K562 (cell line): ENCODE measurements at regions not wholly inside any gene's neighbourhood (a gene's known extent, or its start where the extent isn't known, plus 50 kb on each side); places are given as distances from the start of the nearest gene placed in this dataset.

Source experiments
- ATAC-seq: fragments of 200-7000 bp; cut with Tn5 transposase; 3 replicates; pipeline ENCODE4 v1.9.1; 2020; ENCODE audit warnings: moderate library complexity
- BruUV-seq: library from RNA; stranded (reverse); fragments of 400-500 nt; replicated peaks from 2 replicates; lab custom pipeline; 2021; lab: Mats Ljungman, UMichigan
- CTCF ChIA-PET: fragments of 300-600 bp; formaldehyde crosslinking; extraction: SDS; loops from one replicate; lab custom pipeline; 2021; ENCODE audit warnings: low intra/inter-chr PET ratio; lab: Yijun Ruan, JAX
- POLR2A ChIA-PET: fragments of 300-600, 350-650 bp; sonication (Branson Sonifier 250); formaldehyde crosslinking; extraction: SDS; loops from one replicate; lab custom pipeline; 2021; ENCODE audit warnings: antibody characterized with exemption, inconsistent platforms; lab: Yijun Ruan, JAX
- DNase-seq, 4 experiments: peaks; one replicate each; pipeline versions ENCODE4 v3.0.0 to v3.0.0-alpha.2; 2011 to 2018; ENCODE audit warnings: low spot score in 3 of 4, mixed read lengths in 3 of 4; ENCODE audit errors: extremely low read depth in 1 of 4
- FAIRE-seq: peaks from 2 replicates; lab custom pipeline; 2011; peaks lifted over from hg19 to GRCh38; lab: Jason Lieb, UNC
- H2AFZ ChIP-seq: 2 replicates; pipeline ENCODE4 v1.6.0; 2011; ENCODE audit warnings: low read depth, low read length, control low read depth, inconsistent platforms
- H3K27ac ChIP-seq: fragments of 200-600 bp; 3 replicates; pipeline ENCODE4 v1.8.0; 2011; ENCODE audit warnings: low read depth, mild to moderate bottlenecking, control low read depth, inconsistent platforms, low read length, moderate library complexity, mixed read lengths; ENCODE audit errors: extremely low read depth
- H3K27me3 ChIP-seq, 2 experiments: fragments of 300-600 bp in 1 of 2; 2 replicates in 1 of 2; 3 replicates in 1 of 2; pipeline versions ENCODE4 v1.6.0 to v1.8.0; 2011; ENCODE audit warnings: inconsistent platforms in 2 of 2, low read length in 2 of 2, mild to moderate bottlenecking in 1 of 2, mixed read lengths in 1 of 2, moderate library complexity in 1 of 2; ENCODE audit not compliant: control insufficient read depth in 2 of 2, insufficient read depth in 2 of 2
- H3K36me3 ChIP-seq: fragments of 300-600 bp; 3 replicates; pipeline ENCODE4 v1.8.0; 2011; ENCODE audit warnings: mild to moderate bottlenecking, low read length, inconsistent platforms; ENCODE audit not compliant: control insufficient read depth, insufficient read depth
- H3K4me1 ChIP-seq, 2 experiments: fragments of 200-600 bp in 1 of 2; replicated peaks in 1 of 2; 2 replicates in 1 of 2; 3 replicates in 1 of 2; pipeline versions ENCODE4 v1.5.1 to v1.8.0; 2011; ENCODE audit warnings: inconsistent platforms in 2 of 2, low read length in 2 of 2, mild to moderate bottlenecking in 1 of 2, mixed read lengths in 1 of 2, moderate library complexity in 1 of 2; ENCODE audit not compliant: control insufficient read depth in 2 of 2, insufficient read depth in 2 of 2
- H3K4me2 ChIP-seq: 2 replicates; pipeline ENCODE4 v1.6.1; 2011; ENCODE audit warnings: low read length, control low read depth, inconsistent platforms, mixed read lengths; ENCODE audit not compliant: insufficient read depth
- H3K4me3 ChIP-seq: fragments of 200-600 bp; sonication (generic), shearing (Covaris generic); 2 replicates; pipeline ENCODE4 v1.5.1; 2016; ENCODE audit warnings: control low read depth, inconsistent platforms
- H3K79me2 ChIP-seq: fragments of 200-600 bp; 3 replicates; pipeline ENCODE4 v1.8.0; 2011; ENCODE audit warnings: low read length, inconsistent platforms; ENCODE audit not compliant: control insufficient read depth, insufficient read depth
- H3K9ac ChIP-seq, 2 experiments: 2 replicates each; pipeline versions ENCODE4 v1.6.0 to v1.6.1; 2011; ENCODE audit warnings: low read depth in 2 of 2, low read length in 2 of 2, control low read depth in 1 of 2, inconsistent platforms in 1 of 2, mild to moderate bottlenecking in 1 of 2, mixed read lengths in 1 of 2; ENCODE audit not compliant: insufficient read depth in 1 of 2
- H3K9me1 ChIP-seq: one replicate; pipeline ENCODE4 v1.6.0; 2011; ENCODE audit warnings: inconsistent platforms, mild to moderate bottlenecking, low read length, moderate library complexity; ENCODE audit not compliant: control insufficient read depth, insufficient read depth
- H3K9me3 ChIP-seq: replicated peaks from 2 replicates; pipeline ENCODE4 v1.5.1; 2011; ENCODE audit warnings: low read depth, low read length, inconsistent platforms; ENCODE audit not compliant: control insufficient read depth, insufficient read depth
- H4K20me1 ChIP-seq: replicated peaks from 2 replicates; pipeline ENCODE4 v1.6.1; 2011; ENCODE audit warnings: low read length, inconsistent platforms, mixed read lengths; ENCODE audit not compliant: control insufficient read depth, insufficient read depth
- KAT8 ChIP-seq: fragments of 450-650 bp; IDR thresholded peaks from 2 replicates; pipeline ENCODE4 v1.6.1; 2016; ENCODE audit warnings: low read depth, mild to moderate bottlenecking
- KLF1 ChIP-seq: fragments of 450-650 bp; IDR thresholded peaks from 2 replicates; pipeline ENCODE4 v1.6.1; 2016; ENCODE audit warnings: missing genetic modification characterization, missing compliant biosample characterization
- KLF6 ChIP-seq: fragments of 250-450 bp; sonication (Bioruptor Pico); IDR thresholded peaks from 2 replicates; pipeline ENCODE4 v1.4.0; 2020; ENCODE audit warnings: mild to moderate bottlenecking, moderate library complexity, borderline replicate concordance
- MBD1 ChIP-seq: fragments of 250-450 bp; sonication (Bioruptor Pico); IDR thresholded peaks from 2 replicates; pipeline ENCODE4 v1.8.0; 2022; ENCODE audit warnings: inconsistent platforms
- NFYB ChIP-seq: IDR thresholded peaks from 2 replicates; pipeline ENCODE4 v1.6.1; 2011; ENCODE audit warnings: mild to moderate bottlenecking, moderate library complexity; ENCODE audit not compliant: insufficient read length; ENCODE audit errors: extremely low read depth
- XRCC4 ChIP-seq: IDR thresholded peaks from one replicate; pipeline ENCODE4 v1.6.1; 2011; ENCODE audit not compliant: insufficient read depth, insufficient read length; ENCODE audit errors: extremely low read depth
- ZNF134 ChIP-seq: fragments of 250-450 bp; sonication (Bioruptor Pico); conservative IDR thresholded peaks from 2 replicates; pipeline ENCODE4 v1.4.0; 2020
- ZNF717 ChIP-seq: fragments of 250-450 bp; sonication (Bioruptor Pico); IDR thresholded peaks from 2 replicates; pipeline ENCODE4 v1.5.0; 2021
- WGBS: fragments of 100-300 bp; shearing (Covaris generic); methylation state at CpG from one replicate; pipeline ENCODE4 v1.1.6; 2016; ENCODE audit warnings: low coverage, mixed read lengths; ENCODE audit not compliant: insufficient coverage; ENCODE audit errors: missing lambda C conversion rate; 5-methylcytosine and 5-hydroxymethylcytosine counted together
- in situ Hi-C: fragments of 300-500 bp; cut with MboI; formaldehyde crosslinking; loops from 4 replicates; pipeline ENCODE4 v1.15.0; 2018; ENCODE audit warnings: inconsistent platforms, mixed read lengths
- intact Hi-C: fragments of 100-400 bp; cut with micrococcal nuclease; formaldehyde crosslinking; loops from 2 replicates; pipeline ENCODE4 v1.14.2; 2022

GRCh38 chr21:39120876-39121599 is 62.2 kb downstream of the PSMG1 start:
- DNase-seq, result no peak
- intact Hi-C loops, result loop anchor here (10.0 kb wide), 1 partner anchor 196 kb away; no protein-coding TSS in a partner anchor
- ChIA-PET CTCF (no interaction called here), POLR2A (no interaction called here)
- Histone ChIP-seq H2AFZ (no peak overlapping the region), H3K9ac (no peak overlapping the region), H3K27me3 (peaks cover 27 to 52% of the 10 kb centered on the region in 2 experiments), H3K4me1 (peaks cover 0 to 4% of the 10 kb centered on the region in 2 experiments; a peak in 1 of 5 replicates)
- TF ChIP-seq MBD1 (no peak), XRCC4 (no peak), KLF1 (tag) (no peak), NFYB (no peak), ZNF717 (CRISPR knock-in tag) (no peak), KLF6 (CRISPR knock-in tag) (no peak), KAT8 (no peak), ZNF134 (CRISPR knock-in tag) (no peak)
- TF ChIP-seq, all 486 proteins: peak for 0
- H4K20me1 ChIP-seq, result no peaks in the 10 kb centered on the region
- WGBS, result under 1% methylated on average over 10 of the region's 10 CpGs
- H3K4me2 ChIP-seq, result no peak overlapping the region
- BruUV-seq, result no TSS peak
- FAIRE-seq, result no peak
- H3K9me3 ChIP-seq, result no peaks in the 10 kb centered on the region
- H3K4me3 ChIP-seq, result no peak overlapping the region
- H3K36me3 ChIP-seq, result no peaks in the 10 kb centered on the region
- no peak overlapping the region for H3K27ac ChIP-seq
- in situ Hi-C loops, result no loop called here
- H3K79me2 ChIP-seq, result no peaks in the 10 kb centered on the region
- no peak for ATAC-seq
- H3K9me1 ChIP-seq, result no peaks in the 10 kb centered on the region
